ENCODE measurements at regions not wholly inside any gene's neighbourhood (a gene's known extent, or its start where the extent isn't known, plus 50 kb on each side); places are given as distances from the start of the nearest gene placed in this dataset.

- Histone ChIP-seq H3K9me1 (ENCODE audit: control insufficient read depth, insufficient read depth, low read length) (no peaks in the 10 kb centered on the region), H3K4me2 (ENCODE audit: insufficient read depth, low read length) (no peak overlapping the region), H3K9ac (ENCODE audit: insufficient read depth in 1 of 2, low read depth in 2 of 2, low read length in 2 of 2) (no peak overlapping the region), H3K27me3 (ENCODE audit: control insufficient read depth in 2 of 2, insufficient read depth in 2 of 2, low read length in 2 of 2) (peaks cover 0 to 2% of the 10 kb centered on the region in 2 experiments; a peak in 1 of 5 replicates), H3K4me1 (replicated peaks in 1 of 2; ENCODE audit: control insufficient read depth in 2 of 2, insufficient read depth in 2 of 2, low read length in 2 of 2) (no peaks in the 10 kb centered on the region), H4K20me1 (replicated peaks; ENCODE audit: control insufficient read depth, insufficient read depth, low read length) (no peaks in the 10 kb centered on the region), H3K27ac (ENCODE audit: extremely low read depth, low read depth, low read length) (no peak overlapping the region), H3K9me3 (replicated peaks; ENCODE audit: control insufficient read depth, insufficient read depth, low read depth, low read length) (no peaks in the 10 kb centered on the region), H3K36me3 (ENCODE audit: control insufficient read depth, insufficient read depth, low read length) (no peaks in the 10 kb centered on the region), H3K4me3 (no peak overlapping the region), H2AFZ (ENCODE audit: low read depth, low read length) (no peak overlapping the region), H3K79me2 (ENCODE audit: control insufficient read depth, insufficient read depth, low read length) (no peaks in the 10 kb centered on the region)
- ChIA-PET CTCF (ENCODE audit: low intra/inter-chr PET ratio) (no interaction called here), POLR2A (interaction anchor here (1.0 kb wide), 1 partner anchor 10 kb away, joined by 3 read pairs; no protein-coding TSS in a partner anchor)
- intact Hi-C loops (cut with micrococcal nuclease), result no loop called here
- FAIRE-seq, result no peak
- in situ Hi-C loops (cut with MboI), result no loop called here
- TF ChIP-seq PATZ1 (CRISPR knock-in tag; IDR thresholded peaks at IDR 0.05; ENCODE audit: borderline replicate concordance) (no peak), ZNF134 (CRISPR knock-in tag; conservative IDR thresholded peaks at IDR 0.05) (no peak), OTX1 (CRISPR knock-in tag; IDR thresholded peaks at IDR 0.05) (no peak), FOXJ3 (CRISPR knock-in tag; IDR thresholded peaks at IDR 0.05) (no peak), TCFL5 (CRISPR knock-in tag; conservative IDR thresholded peaks at IDR 0.05) (no peak), SREBF1 (IDR thresholded peaks at IDR 0.05; ENCODE audit: borderline replicate concordance, low read depth, low read length) (no peak), SRSF3 (IDR thresholded peaks at IDR 0.05; ENCODE audit: insufficient read depth, low read length) (no peak), ZNF431 (CRISPR knock-in tag; IDR thresholded peaks at IDR 0.05) (no peak)
- under 1% methylated on average over 15 of the region's 15 CpGs for WGBS (ENCODE audit: insufficient coverage, low coverage, missing lambda C conversion rate)
- ATAC-seq, result no peak
- no peak for DNase-seq (ENCODE audit: extremely low read depth in 1 of 4, low spot score in 3 of 4)
- no TSS peak for BruUV-seq (replicated peaks)
These were observed 79.0 kb upstream of the ZNF536 start for GRCh38 chr19:30293051-30293785.

Measured in K562 (cell line).